HEK293 (cell line): ENCODE measurements at regions not wholly inside any gene's neighbourhood (a gene's known extent, or its start where the extent isn't known, plus 50 kb on each side); places are given as distances from the start of the nearest gene placed in this dataset.

Experiments
- CTCF ChIA-PET: fragments of 350-600 bp; formaldehyde crosslinking; extraction: SDS; loops from one replicate; lab custom pipeline; 2021; ENCODE audit warnings: antibody characterized with exemption; lab: Yijun Ruan, JAX
- POLR2A ChIA-PET: fragments of 300-600 bp; formaldehyde crosslinking; extraction: SDS; loops from one replicate; lab custom pipeline; 2020; ENCODE audit warnings: antibody characterized with exemption, inconsistent platforms; lab: Yijun Ruan, JAX
- H3K27ac ChIP-seq: fragments of 200-500 bp; sonication (Bioruptor generic); 2 replicates; pipeline ENCODE4 v1.5.1; 2014; ENCODE audit warnings: low read depth, low read length, control low read depth, inconsistent platforms; ENCODE audit errors: extremely low read depth
- H3K36me3 ChIP-seq, 2 experiments: fragments of 200-500 bp in 1 of 2; sonication (Bioruptor generic) in 1 of 2; 1 replicate in 1 of 2; 2 replicates in 1 of 2; pipeline ENCODE4 v1.5.1; 2014 to 2017; ENCODE audit warnings: inconsistent platforms in 2 of 2, low read length in 2 of 2; ENCODE audit not compliant: control insufficient read depth in 2 of 2, insufficient read depth in 1 of 2
- H3K4me1 ChIP-seq: fragments of 200-500 bp; sonication (Bioruptor generic); 2 replicates; pipeline ENCODE4 v1.5.1; 2014; ENCODE audit warnings: mild to moderate bottlenecking, low read length, inconsistent platforms; ENCODE audit not compliant: control insufficient read depth, insufficient read depth
- H3K4me3 ChIP-seq: 2 replicates; pipeline ENCODE4 v1.5.1; 2011; ENCODE audit warnings: low read depth, mild to moderate bottlenecking, control low read depth, low read length, moderate library complexity
- H3K9me3 ChIP-seq: fragments of 200-500 bp; sonication (Bioruptor generic); 2 replicates; pipeline ENCODE4 v1.5.1; 2014; ENCODE audit warnings: low read depth, low read length, inconsistent platforms; ENCODE audit not compliant: control insufficient read depth, insufficient read depth
- BCL11B ChIP-seq: fragments of 450-650 bp; formaldehyde crosslinking; IDR thresholded peaks from 2 replicates; pipeline ENCODE4 v1.5.1; 2016; ENCODE audit warnings: low read depth, missing biosample characterization, missing genetic modification characterization
- EGR2 ChIP-seq: fragments of 450-650 bp; formaldehyde crosslinking; IDR thresholded peaks from 2 replicates; pipeline ENCODE4 v1.5.1; 2016; ENCODE audit warnings: low read depth, missing biosample characterization, missing genetic modification characterization
- PRDM1 ChIP-seq: fragments of 450-650 bp; formaldehyde crosslinking; IDR thresholded peaks from 2 replicates; pipeline ENCODE4; 2016; ENCODE audit warnings: missing biosample characterization, missing genetic modification characterization
- ZBTB1 ChIP-seq: fragments of 450-650 bp; formaldehyde crosslinking; IDR thresholded peaks from 2 replicates; pipeline ENCODE4 v1.5.1; 2016; ENCODE audit warnings: missing biosample characterization, missing genetic modification characterization
- ZFHX2 ChIP-seq: fragments of 450-650 bp; formaldehyde crosslinking; conservative IDR thresholded peaks from 2 replicates; pipeline ENCODE4 v1.5.1; 2016; ENCODE audit warnings: missing biosample characterization, missing genetic modification characterization
- ZNF169 ChIP-seq: fragments of 450-650 bp; formaldehyde crosslinking; IDR thresholded peaks from 2 replicates; pipeline ENCODE4 v1.5.1; 2016; ENCODE audit warnings: missing biosample characterization, missing genetic modification characterization
- ZNF366 ChIP-seq: fragments of 450-650 bp; formaldehyde crosslinking; conservative IDR thresholded peaks from 2 replicates; pipeline ENCODE4 v1.5.1; 2016; ENCODE audit warnings: missing biosample characterization, missing genetic modification characterization
- ZNF398 ChIP-seq: fragments of 450-650 bp; formaldehyde crosslinking; IDR thresholded peaks from 2 replicates; pipeline ENCODE4 v1.5.1; 2017; ENCODE audit warnings: missing biosample characterization, missing genetic modification characterization
- ZNF404 ChIP-seq: fragments of 450-650 bp; formaldehyde crosslinking; IDR thresholded peaks from 2 replicates; pipeline ENCODE4 v1.5.1; 2017; ENCODE audit warnings: missing biosample characterization, missing genetic modification characterization
- ZNF473 ChIP-seq: fragments of 450-650 bp; formaldehyde crosslinking; IDR thresholded peaks from 2 replicates; pipeline ENCODE4 v1.5.1; 2017; ENCODE audit warnings: missing biosample characterization, missing genetic modification characterization
- ZNF521 ChIP-seq: fragments of 450-650 bp; formaldehyde crosslinking; IDR thresholded peaks from 2 replicates; pipeline ENCODE4 v1.5.1; 2017; ENCODE audit warnings: missing biosample characterization, mild to moderate bottlenecking, missing genetic modification characterization
- ZNF548 ChIP-seq: fragments of 450-650 bp; formaldehyde crosslinking; IDR thresholded peaks from 2 replicates; pipeline ENCODE4 v1.5.1; 2016; ENCODE audit warnings: missing biosample characterization, missing genetic modification characterization
- ZNF580 ChIP-seq: fragments of 450-650 bp; formaldehyde crosslinking; IDR thresholded peaks from 2 replicates; pipeline ENCODE4 v1.5.1; 2016; ENCODE audit warnings: missing biosample characterization, missing genetic modification characterization
- TF ChIP-seq, protein P1 (sequence below): fragments of 450-650 bp; formaldehyde crosslinking; IDR thresholded peaks from 2 replicates; pipeline ENCODE4 v1.5.1; 2016; ENCODE audit warnings: missing biosample characterization, missing genetic modification characterization
- TF ChIP-seq, protein P2 (sequence below): fragments of 450-650 bp; formaldehyde crosslinking; IDR thresholded peaks from 2 replicates; pipeline ENCODE4 v1.5.1; 2016; ENCODE audit warnings: missing biosample characterization, missing genetic modification characterization, borderline replicate concordance

DNA sequence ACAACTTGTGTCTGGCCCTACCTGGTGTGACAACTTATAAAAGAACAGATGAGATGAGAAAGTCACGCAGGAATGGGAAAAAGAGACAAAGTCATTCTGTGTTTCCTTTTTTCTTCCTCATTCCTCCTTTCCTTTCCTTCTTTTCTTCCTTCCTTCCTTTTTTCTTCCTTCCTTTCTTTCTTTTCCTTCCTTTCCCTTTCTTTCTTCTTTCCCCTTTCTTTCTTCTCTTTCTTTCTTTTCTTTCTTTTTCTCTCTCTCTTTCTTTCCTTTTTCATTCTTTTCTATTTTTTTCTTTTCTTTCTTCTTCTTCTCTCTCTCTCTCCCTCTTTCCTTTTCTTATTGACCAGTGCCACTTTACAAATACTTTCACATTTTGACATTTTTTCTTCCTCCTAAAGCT lies 239.7 kb downstream of the ATG4C start:
- H3K4me1 ChIP-seq, result no peaks in the 10 kb centered on the region
- TF ChIP-seq ZNF580 (tag by site-specific recombination), result no peak
- peak; percentile 94 for TF ChIP-seq ZNF366 (tag by site-specific recombination)
- TF ChIP-seq PRDM1 (tag by site-specific recombination), result peak; percentile 95
- no peak for TF ChIP-seq ZNF404 (tag by site-specific recombination)
- TF ChIP-seq ZNF473, result 0 out of 2 replicates have a peak, but pooled peaks have one; percentile 56
- TF ChIP-seq, all 188 proteins: peak for 3
- no peak overlapping the region for H3K27ac ChIP-seq
- H3K4me3 ChIP-seq, result no peak overlapping the region
- H3K36me3 ChIP-seq, result no peaks in the 10 kb centered on the region
- no peaks in the 10 kb centered on the region; the same call in 1 of the 2 replicates for H3K9me3 ChIP-seq
- ChIA-PET CTCF (no interaction called here), POLR2A (interaction anchor here (1.1 kb wide), 1 partner anchor 20 kb away, joined by 3 read pairs; no protein-coding TSS in a partner anchor)

GRCh38 chr1:63024132-63024531 lies 240.2 kb downstream of the ATG4C start:
- Histone ChIP-seq H3K4me3 (no peak overlapping the region), H3K27ac (no peak overlapping the region), H3K4me1 (no peaks in the 10 kb centered on the region)
- CTCF ChIA-PET, result no interaction called here
- TF ChIP-seq BCL11B (no peak), ZNF398 (tag by site-specific recombination) (peak; percentile 29; the same call in 1 of the 2 replicates)
- TF ChIP-seq, all 188 proteins: peak for 1
- no peaks in the 10 kb centered on the region for H3K36me3 ChIP-seq
- POLR2A ChIA-PET, result no interaction called here
- H3K9me3 ChIP-seq, result no peaks in the 10 kb centered on the region; the same call in 1 of the 2 replicates

DNA sequence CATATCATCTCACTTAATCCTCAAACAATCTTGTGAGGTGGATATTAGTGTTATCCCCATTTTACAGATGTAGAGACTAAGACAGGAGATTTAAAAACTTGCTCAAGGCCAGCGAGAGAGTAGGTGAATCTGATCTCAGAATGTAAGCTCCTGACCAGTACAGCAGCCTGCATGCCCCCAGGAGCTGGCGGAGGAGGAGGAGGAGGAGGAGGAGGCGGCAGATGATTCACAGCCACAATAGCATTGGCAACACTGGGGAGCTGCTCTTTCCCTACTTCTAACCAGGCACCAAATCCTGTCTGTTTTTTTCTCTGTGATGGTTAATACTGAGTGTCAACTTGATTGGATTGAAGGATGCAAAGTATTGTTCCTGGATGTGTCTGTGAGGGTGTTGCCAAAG lies 243.2 kb downstream of the ATG4C start:
- Histone ChIP-seq H3K4me3 (no peak overlapping the region), H3K27ac (no peak overlapping the region), H3K9me3 (no peaks in the 10 kb centered on the region; the same call in 1 of the 2 replicates), H3K4me1 (no peaks in the 10 kb centered on the region), H3K36me3 (no peaks in the 10 kb centered on the region)
- POLR2A ChIA-PET, result no interaction called here
- CTCF ChIA-PET, result no interaction called here
- no peak for TF ChIP-seq ZBTB1
- TF ChIP-seq ZNF521, result no peak
- peak; percentile 27 for TF ChIP-seq ZFHX2 (tag by site-specific recombination)
- no peak for TF ChIP-seq ZNF169
- peak; percentile 45; the same call in 1 of the 2 replicates for TF ChIP-seq EGR2 (tag by site-specific recombination)
- TF ChIP-seq, protein P1, sequence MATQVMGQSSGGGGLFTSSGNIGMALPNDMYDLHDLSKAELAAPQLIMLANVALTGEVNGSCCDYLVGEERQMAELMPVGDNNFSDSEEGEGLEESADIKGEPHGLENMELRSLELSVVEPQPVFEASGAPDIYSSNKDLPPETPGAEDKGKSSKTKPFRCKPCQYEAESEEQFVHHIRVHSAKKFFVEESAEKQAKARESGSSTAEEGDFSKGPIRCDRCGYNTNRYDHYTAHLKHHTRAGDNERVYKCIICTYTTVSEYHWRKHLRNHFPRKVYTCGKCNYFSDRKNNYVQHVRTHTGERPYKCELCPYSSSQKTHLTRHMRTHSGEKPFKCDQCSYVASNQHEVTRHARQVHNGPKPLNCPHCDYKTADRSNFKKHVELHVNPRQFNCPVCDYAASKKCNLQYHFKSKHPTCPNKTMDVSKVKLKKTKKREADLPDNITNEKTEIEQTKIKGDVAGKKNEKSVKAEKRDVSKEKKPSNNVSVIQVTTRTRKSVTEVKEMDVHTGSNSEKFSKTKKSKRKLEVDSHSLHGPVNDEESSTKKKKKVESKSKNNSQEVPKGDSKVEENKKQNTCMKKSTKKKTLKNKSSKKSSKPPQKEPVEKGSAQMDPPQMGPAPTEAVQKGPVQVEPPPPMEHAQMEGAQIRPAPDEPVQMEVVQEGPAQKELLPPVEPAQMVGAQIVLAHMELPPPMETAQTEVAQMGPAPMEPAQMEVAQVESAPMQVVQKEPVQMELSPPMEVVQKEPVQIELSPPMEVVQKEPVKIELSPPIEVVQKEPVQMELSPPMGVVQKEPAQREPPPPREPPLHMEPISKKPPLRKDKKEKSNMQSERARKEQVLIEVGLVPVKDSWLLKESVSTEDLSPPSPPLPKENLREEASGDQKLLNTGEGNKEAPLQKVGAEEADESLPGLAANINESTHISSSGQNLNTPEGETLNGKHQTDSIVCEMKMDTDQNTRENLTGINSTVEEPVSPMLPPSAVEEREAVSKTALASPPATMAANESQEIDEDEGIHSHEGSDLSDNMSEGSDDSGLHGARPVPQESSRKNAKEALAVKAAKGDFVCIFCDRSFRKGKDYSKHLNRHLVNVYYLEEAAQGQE (tag by site-specific recombination), result no peak
- TF ChIP-seq ZNF548 (tag by site-specific recombination), result no peak
- TF ChIP-seq, protein P2, sequence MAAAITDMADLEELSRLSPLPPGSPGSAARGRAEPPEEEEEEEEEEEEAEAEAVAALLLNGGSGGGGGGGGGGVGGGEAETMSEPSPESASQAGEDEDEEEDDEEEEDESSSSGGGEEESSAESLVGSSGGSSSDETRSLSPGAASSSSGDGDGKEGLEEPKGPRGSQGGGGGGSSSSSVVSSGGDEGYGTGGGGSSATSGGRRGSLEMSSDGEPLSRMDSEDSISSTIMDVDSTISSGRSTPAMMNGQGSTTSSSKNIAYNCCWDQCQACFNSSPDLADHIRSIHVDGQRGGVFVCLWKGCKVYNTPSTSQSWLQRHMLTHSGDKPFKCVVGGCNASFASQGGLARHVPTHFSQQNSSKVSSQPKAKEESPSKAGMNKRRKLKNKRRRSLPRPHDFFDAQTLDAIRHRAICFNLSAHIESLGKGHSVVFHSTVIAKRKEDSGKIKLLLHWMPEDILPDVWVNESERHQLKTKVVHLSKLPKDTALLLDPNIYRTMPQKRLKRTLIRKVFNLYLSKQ (tag by site-specific recombination), result no peak
